Neural progenitor cell (in vitro differentiated cells): ENCODE measurements at regions not wholly inside any gene's neighbourhood (a gene's known extent, or its start where the extent isn't known, plus 50 kb on each side); places are given as distances from the start of the nearest gene placed in this dataset.

Source experiments
- DNase-seq: peaks from one replicate; pipeline ENCODE4 v3.0.0-alpha.2; 2016; ENCODE audit warnings: low spot score
- H2AFZ ChIP-seq: fragments of 200-600 bp; sonication (generic); replicated peaks from 2 replicates; pipeline ENCODE4 v1.6.1; 2016; ENCODE audit warnings: antibody characterized with exemption
- H3F3A ChIP-seq: fragments of 200-600 bp; sonication (generic); 2 replicates; pipeline ENCODE4 v1.6.1; 2016; ENCODE audit warnings: antibody characterized with exemption, low read depth
- H3K27ac ChIP-seq: fragments of 200-600 bp; sonication (generic); 2 replicates; pipeline ENCODE4 v1.5.1; 2016; ENCODE audit warnings: mild to moderate bottlenecking
- H3K27me3 ChIP-seq: fragments of 200-600 bp; sonication (generic); 2 replicates; pipeline ENCODE4 v1.6.1; 2016; ENCODE audit warnings: mild to moderate bottlenecking, moderate library complexity
- H3K36me3 ChIP-seq: fragments of 200-600 bp; sonication (generic); 2 replicates; pipeline ENCODE4 v1.5.1; 2016
- H3K4me1 ChIP-seq: fragments of 200-600 bp; sonication (generic); 2 replicates; pipeline ENCODE4 v1.6.1; 2016; ENCODE audit warnings: mixed run types
- H3K4me2 ChIP-seq: fragments of 200-600 bp; sonication (generic); 2 replicates; pipeline ENCODE4 v1.6.1; 2016
- H3K4me3 ChIP-seq: fragments of 200-600 bp; sonication (generic); 2 replicates; pipeline ENCODE4 v1.5.1; 2016
- H3K79me2 ChIP-seq: fragments of 200-600 bp; sonication (generic); 2 replicates; pipeline ENCODE4 v1.6.1; 2016; ENCODE audit warnings: low read depth
- H3K9ac ChIP-seq: fragments of 200-600 bp; sonication (generic); 2 replicates; pipeline ENCODE4 v1.6.1; 2016
- H3K9me3 ChIP-seq: fragments of 200-600 bp; sonication (generic); 2 replicates; pipeline ENCODE4 v1.5.1; 2016; ENCODE audit warnings: low read depth
- H4K20me1 ChIP-seq: fragments of 200-600 bp; sonication (generic); 2 replicates; pipeline ENCODE4 v1.6.1; 2016; ENCODE audit warnings: low read depth
- H3K27ac Mint-ChIP-seq: 3 replicates; pipeline ENCODE4 v1.8.0; 2021; ENCODE audit warnings: mixed read lengths
- H3K27me3 Mint-ChIP-seq: 2 replicates; pipeline ENCODE4 v1.8.0; 2022; ENCODE audit warnings: low read depth, mild to moderate bottlenecking, inconsistent platforms, moderate library complexity, mixed read lengths; ENCODE audit not compliant: insufficient read depth
- H3K36me3 Mint-ChIP-seq: 3 replicates; pipeline ENCODE4 v1.8.0; 2021; ENCODE audit warnings: mixed read lengths
- H3K4me1 Mint-ChIP-seq: 3 replicates; pipeline ENCODE4 v1.8.0; 2021; ENCODE audit warnings: mixed read lengths
- H3K4me3 Mint-ChIP-seq: 3 replicates; pipeline ENCODE4 v1.8.0; 2021; ENCODE audit warnings: mild to moderate bottlenecking, moderate library complexity, mixed read lengths
- H3K9me3 Mint-ChIP-seq: 3 replicates; pipeline ENCODE4 v1.8.0; 2020; ENCODE audit warnings: mixed read lengths
- EZH2 ChIP-seq: fragments of 200-600 bp; sonication (generic); IDR thresholded peaks from 2 replicates; pipeline ENCODE4 v1.6.1; 2017; ENCODE audit warnings: antibody characterized with exemption, mild to moderate bottlenecking, moderate library complexity
- EZH2phosphoT487 ChIP-seq: fragments of 200-600 bp; sonication (generic); IDR thresholded peaks from 2 replicates; pipeline ENCODE4 v1.6.1; 2017; ENCODE audit warnings: antibody characterized with exemption
- TF ChIP-seq, protein P1 (sequence below): fragments of 200-600 bp; sonication (generic); IDR thresholded peaks from 2 replicates; pipeline ENCODE4 v1.5.1; 2017; ENCODE audit warnings: antibody characterized with exemption, mild to moderate bottlenecking

DNA sequence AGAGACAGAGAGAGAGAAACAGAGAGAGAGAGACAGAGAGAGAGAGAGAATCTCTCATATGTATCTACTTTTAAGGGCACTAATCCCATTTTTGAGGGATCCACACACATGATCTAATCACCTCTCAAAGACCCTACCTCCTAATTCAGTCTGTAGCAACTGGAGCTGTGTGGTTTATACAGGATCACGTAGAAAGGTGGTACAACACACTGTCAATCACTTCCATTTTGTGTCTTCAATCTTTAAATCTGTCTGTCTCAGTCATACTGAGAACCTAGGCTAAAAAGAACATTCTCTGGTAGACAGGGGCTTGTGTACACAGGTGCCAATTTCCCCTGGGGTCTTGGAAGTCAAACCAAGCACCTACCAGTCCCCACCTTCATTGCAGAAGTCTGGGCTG, 229.9 kb downstream of the TGFB2 start:
- TF ChIP-seq, protein P1, sequence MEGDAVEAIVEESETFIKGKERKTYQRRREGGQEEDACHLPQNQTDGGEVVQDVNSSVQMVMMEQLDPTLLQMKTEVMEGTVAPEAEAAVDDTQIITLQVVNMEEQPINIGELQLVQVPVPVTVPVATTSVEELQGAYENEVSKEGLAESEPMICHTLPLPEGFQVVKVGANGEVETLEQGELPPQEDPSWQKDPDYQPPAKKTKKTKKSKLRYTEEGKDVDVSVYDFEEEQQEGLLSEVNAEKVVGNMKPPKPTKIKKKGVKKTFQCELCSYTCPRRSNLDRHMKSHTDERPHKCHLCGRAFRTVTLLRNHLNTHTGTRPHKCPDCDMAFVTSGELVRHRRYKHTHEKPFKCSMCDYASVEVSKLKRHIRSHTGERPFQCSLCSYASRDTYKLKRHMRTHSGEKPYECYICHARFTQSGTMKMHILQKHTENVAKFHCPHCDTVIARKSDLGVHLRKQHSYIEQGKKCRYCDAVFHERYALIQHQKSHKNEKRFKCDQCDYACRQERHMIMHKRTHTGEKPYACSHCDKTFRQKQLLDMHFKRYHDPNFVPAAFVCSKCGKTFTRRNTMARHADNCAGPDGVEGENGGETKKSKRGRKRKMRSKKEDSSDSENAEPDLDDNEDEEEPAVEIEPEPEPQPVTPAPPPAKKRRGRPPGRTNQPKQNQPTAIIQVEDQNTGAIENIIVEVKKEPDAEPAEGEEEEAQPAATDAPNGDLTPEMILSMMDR = no peak
- TF ChIP-seq EZH2 = no peak
- TF ChIP-seq EZH2phosphoT487 = no peak
- Histone ChIP-seq H3K9me3 (no peaks in the 10 kb centered on the region), H3K4me3 (no peak overlapping the region), H3K27me3 (no peaks in the 10 kb centered on the region), H3K4me1 (peaks cover 11% of the 10 kb centered on the region), H3K36me3 (no peaks in the 10 kb centered on the region), H4K20me1 (no peaks in the 10 kb centered on the region), H3F3A (no peaks in the 10 kb centered on the region), H3K27ac (no peak overlapping the region), H3K9ac (no peak overlapping the region), H2AFZ (no peak overlapping the region), H3K79me2 (no peaks in the 10 kb centered on the region), H3K4me2 (no peak overlapping the region)
- Mint-ChIP-seq H3K27me3 (no peaks in the 10 kb centered on the region), H3K9me3 (peaks cover 3% of the 10 kb centered on the region), H3K36me3 (no peaks in the 10 kb centered on the region), H3K4me1 (peaks cover 6% of the 10 kb centered on the region), H3K27ac (no peak overlapping the region), H3K4me3 (no peak overlapping the region)
- DNase-seq = no peak

DNA sequence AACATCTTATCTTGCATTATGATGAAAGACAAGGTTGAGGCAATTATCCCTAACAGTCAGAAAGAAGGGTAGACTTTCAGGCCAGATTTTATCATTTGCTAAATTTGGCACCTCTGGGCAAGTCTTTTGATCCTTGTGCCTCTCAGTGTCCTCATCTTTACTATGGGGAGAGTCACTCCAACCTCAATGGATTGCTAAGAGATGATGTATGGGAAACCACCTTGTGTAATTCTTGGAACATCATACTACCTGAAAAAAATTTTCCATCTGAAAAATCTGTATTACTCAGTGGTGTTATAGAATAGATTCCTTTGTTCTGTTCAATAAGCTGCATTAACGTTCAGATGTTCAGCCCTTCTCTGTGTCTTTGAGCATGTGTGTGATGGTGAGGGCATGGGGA, 230.7 kb downstream of the TGFB2 start:
- H3K9me3 Mint-ChIP-seq = peaks cover 3% of the 10 kb centered on the region
- H3K27me3 Mint-ChIP-seq = no peaks in the 10 kb centered on the region
- Histone ChIP-seq H3F3A (no peaks in the 10 kb centered on the region), H3K27ac (no peak overlapping the region), H3K4me3 (no peak overlapping the region), H3K4me2 (no peak overlapping the region), H3K4me1 (peaks cover 11% of the 10 kb centered on the region), H3K9me3 (no peaks in the 10 kb centered on the region), H4K20me1 (no peaks in the 10 kb centered on the region), H3K9ac (no peak overlapping the region), H3K79me2 (no peaks in the 10 kb centered on the region), H3K36me3 (no peaks in the 10 kb centered on the region), H3K27me3 (no peaks in the 10 kb centered on the region), H2AFZ (no peak overlapping the region)
- H3K27ac Mint-ChIP-seq = no peak overlapping the region
- DNase-seq = no peak
- no peaks in the 10 kb centered on the region for H3K36me3 Mint-ChIP-seq
- no peak overlapping the region for H3K4me3 Mint-ChIP-seq
- TF ChIP-seq, protein P1 = no peak
- no peak for TF ChIP-seq EZH2
- TF ChIP-seq EZH2phosphoT487 = no peak
- H3K4me1 Mint-ChIP-seq = peaks cover 6% of the 10 kb centered on the region

DNA sequence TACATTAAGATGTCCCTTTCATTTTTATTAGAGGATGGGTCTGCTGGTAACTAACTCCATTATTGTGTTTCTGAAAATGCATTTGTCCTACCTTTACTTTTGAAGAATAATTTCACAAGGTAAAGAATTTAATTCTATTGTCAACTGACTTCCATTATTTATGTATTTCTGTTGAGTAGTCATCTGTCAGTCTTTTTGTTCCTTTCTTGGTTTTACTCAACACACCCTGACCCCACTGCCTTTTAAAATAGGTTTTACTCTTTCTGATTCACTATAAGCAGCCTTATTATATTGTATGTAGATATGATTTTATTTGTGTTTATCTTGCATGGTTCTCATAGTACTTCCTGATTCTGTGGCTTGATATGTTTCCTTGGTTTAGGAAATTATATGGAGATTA, 237.5 kb downstream of the TGFB2 start:
- Mint-ChIP-seq H3K4me3 (no peak overlapping the region), H3K4me1 (peaks cover 20% of the 10 kb centered on the region)
- H3K9ac ChIP-seq = no peak overlapping the region

More for the DNA sequence above, 237.5 kb downstream of the TGFB2 start:
- no peaks in the 10 kb centered on the region for H3K27me3 ChIP-seq
- no peaks in the 10 kb centered on the region for H3F3A ChIP-seq
- H2AFZ ChIP-seq = no peak overlapping the region
- H3K4me3 ChIP-seq = no peak overlapping the region
- Mint-ChIP-seq H3K9me3 (peaks cover 15% of the 10 kb centered on the region), H3K27ac (no peak overlapping the region), H3K27me3 (peaks cover 3% of the 10 kb centered on the region), H3K36me3 (no peaks in the 10 kb centered on the region)
- no peaks in the 10 kb centered on the region for H3K36me3 ChIP-seq
- H4K20me1 ChIP-seq = no peaks in the 10 kb centered on the region
- peaks cover 14% of the 10 kb centered on the region for H3K4me1 ChIP-seq
- DNase-seq = no peak
- no peaks in the 10 kb centered on the region for H3K9me3 ChIP-seq
- H3K27ac ChIP-seq = no peak overlapping the region
- H3K4me2 ChIP-seq = no peak overlapping the region
- no peaks in the 10 kb centered on the region for H3K79me2 ChIP-seq
- TF ChIP-seq, protein P1 = no peak
- TF ChIP-seq EZH2 (no peak), EZH2phosphoT487 (no peak)
